HG02973 (cell line): ENCODE measurements at regions not wholly inside any gene's neighbourhood (a gene's known extent, or its start where the extent isn't known, plus 50 kb on each side); places are given as distances from the start of the nearest gene placed in this dataset.

Experiments
- ATAC-seq: cut with Tn5 transposase; IDR thresholded peaks from one replicate; pipeline ENCODE4 v1.9.1; 2021; ENCODE audit warnings: moderate library complexity; ENCODE audit not compliant: unreplicated experiment

DNA sequence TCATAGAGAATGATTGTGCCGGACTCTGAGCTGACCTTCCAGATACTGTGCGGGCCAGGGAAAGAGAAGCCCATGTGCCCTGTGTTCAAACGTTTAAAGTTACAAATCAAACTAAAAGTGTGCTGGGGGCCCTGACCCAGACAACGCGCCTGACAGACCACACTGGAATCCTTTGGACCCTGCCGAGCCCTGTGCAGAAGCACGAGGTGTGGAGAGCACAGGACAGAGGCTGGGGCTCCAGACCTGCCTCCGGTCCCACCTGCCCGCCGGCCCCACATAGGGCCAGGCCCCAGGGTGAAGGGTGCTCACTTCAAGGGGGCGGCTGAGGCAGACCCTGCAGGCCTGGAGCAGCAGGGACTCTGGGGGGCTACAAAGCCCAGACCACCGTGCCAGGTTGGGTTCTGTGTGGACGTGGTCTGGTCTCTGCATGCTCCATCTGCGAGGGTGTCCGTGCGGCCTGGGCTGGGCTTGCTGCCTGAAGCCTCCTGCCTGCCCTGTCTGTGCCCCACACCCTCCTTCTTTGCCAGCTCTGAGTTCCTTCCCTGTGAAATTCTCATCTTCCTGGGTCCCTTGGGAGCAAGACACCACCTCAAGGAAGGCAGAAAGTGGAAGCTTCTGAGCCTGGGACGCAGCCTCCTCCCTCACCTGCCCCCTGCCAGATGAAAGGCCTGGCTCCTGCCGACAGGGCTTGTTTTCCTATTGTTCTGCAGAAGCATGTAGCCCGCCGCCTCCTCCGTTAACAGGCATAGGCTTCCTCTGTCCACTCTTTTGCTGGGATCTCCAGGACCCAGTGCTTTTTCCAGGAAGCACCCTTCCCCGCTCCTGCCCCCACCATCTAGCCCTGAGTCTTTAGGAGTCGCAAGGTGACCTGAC lies 186.2 kb downstream of the ERMARD start:
- ATAC-seq: no peak

DNA sequence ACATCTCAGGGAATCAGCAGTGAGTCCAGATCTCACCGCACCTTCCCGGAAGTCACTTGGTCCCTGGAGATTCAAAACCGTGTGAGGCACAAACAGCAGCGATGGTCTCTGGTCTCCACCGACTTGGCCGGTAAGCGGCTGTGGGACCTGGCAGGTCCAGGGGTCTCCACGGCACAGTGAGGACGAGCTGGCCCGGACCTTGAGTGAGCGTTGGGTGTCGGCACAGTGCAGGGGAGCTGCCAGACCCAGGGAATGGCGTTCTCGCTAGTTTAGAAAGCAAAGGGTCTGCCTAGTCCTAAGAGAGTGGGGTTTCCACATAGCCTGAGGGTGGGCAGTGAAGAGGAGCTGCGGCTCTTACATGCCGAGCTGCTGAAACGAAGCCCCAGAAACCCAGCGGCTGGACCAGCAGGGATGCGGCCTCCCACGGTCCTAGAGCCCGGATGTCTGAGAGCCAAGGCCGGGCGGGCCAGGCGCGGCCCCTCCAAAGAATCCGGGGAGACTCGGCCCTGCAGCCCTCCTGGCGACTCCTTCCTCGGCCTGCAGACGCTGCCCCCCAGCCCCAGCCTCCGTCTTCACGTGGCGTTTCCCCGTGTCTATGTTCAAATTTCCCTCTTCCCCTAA lies 185.0 kb downstream of the ERMARD start:
- ATAC-seq: no peak

DNA sequence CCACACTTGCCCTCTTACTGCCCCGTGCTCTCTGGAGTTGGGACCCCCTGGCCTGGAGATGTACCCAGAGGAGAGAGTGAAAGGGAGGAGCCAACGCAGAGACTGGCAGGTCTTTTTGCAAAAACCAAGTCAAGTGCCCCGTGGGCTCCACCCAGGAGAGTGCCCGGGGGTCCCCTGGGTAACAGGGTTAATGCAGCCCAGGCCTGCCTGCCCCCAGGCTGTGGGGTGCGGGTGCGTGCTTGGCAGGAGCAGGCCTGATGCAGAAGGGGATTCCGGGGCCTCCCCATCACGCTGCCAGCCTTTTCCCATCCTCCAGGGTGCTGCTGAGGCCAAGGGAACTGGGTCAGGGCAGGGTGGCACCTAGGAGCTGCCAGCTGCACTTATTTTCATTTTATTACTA lies 184.4 kb downstream of the ERMARD start:
- no peak for ATAC-seq

DNA sequence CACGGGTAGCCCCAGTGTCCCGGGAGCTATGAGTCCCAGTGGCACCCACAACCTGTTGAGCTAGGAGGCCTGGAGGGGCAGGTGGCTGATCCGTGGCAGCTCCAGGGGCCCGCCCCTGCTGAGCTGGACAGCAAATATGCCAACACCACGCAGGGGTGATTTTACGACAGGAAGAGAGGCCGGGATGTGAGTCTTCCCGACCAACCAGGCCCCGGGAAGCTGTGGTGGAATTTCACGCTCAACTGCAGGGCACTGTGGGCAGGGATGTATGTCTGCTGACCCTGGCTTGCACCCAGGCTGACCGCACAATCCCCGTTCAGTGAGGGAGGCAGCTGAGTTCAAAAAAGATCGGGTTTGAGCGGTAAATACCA lies 183.9 kb downstream of the ERMARD start:
- ATAC-seq: no peak

DNA sequence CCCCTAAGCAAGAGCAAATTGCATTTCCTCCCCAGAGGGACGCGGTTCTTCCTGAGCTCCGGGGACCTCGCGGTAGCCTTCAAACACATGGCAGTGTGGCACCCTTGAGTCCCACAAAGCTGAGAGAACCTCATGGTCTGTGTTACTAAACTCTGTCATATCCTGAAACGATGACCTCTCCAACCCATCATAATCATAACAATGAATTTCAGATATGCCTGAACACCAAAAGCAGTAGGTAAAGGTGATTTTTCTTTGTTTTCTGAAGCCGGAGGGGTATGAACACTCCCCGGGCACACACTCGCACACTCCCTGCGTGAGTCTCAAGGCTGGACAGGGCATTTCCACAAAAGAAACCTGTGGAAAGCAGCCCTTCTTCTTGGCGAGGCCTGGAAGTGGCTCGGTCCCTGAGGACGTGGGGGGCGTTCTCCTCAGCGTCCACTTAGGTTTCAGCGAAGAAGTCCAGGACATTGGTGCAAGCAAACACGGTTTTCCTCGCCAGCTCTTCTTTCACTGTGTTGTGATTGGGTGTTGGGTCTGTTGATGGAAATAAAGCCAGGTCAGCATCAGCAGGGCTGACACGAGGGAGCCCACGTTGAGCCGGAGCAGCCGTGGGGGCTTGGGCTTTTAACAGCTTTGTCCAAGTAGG lies 183.4 kb downstream of the ERMARD start:
- ATAC-seq: no peak

DNA sequence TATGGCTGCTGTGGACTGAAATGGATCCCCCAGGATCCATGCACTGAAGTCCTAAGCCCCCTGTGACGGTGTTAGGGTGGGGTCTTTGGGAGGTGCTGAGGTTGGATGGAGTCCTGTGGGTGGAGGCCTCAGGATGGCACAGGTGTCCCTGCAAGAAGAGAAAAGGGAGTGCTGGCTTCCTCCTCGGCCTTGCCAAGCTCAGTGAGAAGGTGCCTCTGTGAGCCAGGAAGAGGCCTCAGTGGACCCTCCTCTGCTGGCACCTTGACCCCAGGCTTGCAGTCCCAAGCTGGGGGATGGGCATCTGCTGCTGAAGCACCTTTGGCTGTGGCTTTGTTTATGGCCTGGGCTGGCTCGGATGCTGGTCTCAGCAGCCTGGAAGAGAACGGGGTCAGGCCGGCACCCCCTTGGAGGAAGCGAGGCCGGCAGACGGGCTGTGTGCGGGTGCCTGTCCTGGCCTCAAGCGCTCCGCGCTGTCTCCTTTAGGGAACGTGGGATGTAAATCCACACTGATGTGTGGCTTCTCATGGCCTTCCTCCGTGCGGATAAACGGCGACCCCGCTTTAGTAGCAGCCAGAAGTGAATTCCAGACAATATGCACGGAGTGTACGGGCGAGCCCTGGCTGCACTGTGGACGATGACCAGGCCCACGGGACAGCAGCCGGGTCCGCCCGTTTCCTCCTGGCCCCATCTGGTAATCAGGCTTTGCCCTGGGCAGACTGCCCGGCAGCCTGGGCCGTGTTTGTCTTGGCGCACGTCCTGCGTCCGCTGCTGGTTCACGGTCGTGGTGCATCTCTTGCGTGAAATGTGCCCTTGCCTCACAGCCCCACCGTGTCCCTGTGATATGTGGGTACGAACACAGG lies 182.6 kb downstream of the ERMARD start:
- ATAC-seq: no peak

DNA sequence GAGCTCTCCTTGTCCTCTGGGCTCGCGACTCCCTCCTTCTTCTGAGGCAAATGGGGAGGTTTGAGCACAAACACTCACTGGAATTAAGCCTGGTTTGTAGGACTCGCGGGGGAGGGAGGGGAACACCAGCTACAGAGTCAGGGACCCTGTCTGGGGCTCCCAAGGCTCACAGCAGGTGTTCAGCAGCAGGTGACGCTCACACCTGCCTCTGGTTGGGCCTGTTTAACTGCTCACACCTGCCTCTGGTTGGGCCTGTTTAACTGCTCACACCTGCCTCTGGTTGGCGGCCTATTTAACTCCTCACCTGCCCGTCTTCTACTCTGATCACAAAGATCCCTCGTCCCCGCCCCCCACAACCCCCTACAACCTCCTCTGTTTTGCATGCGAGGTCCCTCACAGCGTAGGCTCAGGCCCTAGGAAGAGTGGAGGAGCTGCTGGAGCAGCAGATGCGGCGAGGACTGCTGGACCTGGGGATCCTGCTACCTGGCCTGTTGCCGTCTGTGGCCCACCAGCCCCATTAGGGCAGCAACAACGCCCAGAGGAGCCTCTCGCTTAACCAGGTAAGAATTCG lies 181.9 kb downstream of the ERMARD start:
- ATAC-seq: no peak

DNA sequence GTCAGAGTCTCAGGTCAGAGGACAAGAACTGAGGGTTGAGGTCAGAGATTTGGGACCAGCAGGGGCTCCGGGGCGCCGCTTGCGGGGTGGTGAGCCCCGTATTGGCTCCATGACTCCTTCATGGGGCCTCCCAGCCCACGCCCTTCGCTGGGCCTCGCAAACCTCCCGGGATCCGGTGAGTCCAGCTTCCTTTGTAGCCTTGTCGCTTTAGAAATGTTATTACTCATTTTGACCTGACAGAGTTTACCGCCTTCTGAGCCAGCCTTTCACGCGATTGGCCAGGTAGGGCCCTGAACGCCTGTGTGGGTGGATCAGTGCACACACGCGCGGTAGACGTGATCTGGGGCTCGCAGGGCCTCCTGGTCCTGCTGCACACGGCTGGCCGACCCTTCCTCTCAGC lies 181.1 kb downstream of the ERMARD start:
- ATAC-seq: no peak

DNA sequence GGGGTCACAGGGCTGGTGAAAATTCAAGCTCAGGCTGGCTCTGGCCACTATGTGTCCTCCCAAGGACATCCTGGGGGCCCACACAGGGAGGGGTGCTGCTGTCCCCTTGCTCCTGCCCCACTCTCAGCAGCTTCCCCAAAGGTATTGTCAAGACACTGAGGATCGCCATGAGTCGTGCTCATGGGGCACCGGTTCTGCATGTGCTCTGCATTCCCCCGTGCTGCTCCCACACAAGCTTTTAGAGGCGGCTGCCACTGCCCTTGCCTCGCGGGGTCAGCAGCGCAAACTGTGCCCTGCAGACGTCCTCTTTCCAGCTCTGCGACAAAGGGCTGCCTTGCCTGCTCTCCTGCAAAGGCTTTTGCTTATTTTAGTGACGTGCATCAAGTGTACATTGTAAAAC lies 179.8 kb downstream of the ERMARD start:
- ATAC-seq: no peak

DNA sequence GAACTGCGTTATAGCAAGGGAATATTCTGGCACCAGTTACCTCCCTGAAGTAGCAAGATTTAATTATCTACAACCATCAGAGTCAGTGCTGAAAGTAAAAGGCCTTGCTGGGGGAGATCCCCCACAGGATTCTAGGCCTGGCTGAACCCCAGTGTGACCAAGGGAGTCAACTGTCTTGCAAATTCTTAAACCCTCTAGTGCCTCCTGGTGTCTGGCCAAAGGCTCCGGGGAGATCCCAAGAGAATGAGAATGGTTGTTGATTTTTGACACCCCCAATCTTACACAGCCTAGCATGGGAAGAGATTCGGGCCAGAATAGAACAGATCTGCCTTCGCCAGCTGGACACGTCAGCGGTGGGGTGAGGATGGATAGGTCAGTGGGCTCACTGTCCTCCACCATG lies 179.4 kb downstream of the ERMARD start:
- ATAC-seq: no peak

DNA sequence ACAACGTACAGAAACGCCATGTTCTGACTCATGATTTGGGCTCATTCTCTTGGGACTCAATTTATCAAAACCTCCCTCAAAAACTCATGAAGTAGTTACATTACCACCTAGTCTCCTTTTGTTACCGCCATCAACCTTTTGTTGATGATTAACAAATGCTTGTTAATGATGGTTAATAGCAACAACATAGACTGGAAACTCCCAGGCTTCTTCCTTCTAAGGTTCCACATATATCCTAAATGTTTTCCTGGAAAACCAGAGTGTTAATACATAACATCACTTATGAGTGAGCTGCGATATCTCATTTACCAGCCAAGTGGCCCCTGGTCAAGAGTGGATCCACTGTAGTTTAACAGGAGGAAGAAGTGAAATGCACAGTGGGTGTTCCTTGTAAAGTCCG lies 176.3 kb downstream of the ERMARD start:
- ATAC-seq: no peak

DNA sequence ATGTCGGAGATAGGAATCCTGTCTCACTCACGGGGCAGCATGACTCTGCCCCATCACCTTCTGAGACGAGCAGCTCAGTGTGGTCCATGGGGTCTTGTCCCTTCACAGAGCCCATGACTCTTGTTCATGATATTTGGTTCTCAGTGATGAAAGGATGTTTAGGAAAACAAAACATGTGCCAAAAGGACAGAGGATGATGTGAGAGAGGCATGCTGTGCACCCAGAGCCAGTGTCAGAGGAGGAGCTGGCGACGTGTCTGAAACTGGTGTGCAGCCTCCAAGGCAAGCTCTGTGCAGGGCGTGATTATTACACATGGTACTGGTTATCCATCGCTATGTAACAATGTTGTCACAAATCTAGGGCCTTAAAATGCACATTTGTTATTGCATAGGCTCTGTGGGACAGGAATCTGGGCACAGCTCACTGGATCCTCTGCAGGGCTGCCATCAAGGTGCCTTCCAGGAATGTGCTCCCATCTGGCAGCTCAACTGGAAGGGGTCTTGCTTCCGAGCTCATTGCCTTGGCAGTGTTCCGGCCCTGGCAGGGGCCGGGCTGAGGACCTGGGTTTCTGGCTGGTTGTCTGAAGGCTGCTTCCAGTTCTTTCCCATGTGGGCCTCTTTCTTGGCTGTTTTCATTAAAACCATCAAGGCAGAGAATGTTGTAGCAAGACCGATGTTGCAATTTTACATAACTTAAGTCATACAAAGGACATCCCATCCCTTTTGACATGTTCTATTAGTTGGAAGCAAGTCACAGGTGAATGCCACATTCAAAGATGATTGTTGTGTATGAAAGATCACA lies 175.4 kb downstream of the ERMARD start:
- no peak for ATAC-seq

DNA sequence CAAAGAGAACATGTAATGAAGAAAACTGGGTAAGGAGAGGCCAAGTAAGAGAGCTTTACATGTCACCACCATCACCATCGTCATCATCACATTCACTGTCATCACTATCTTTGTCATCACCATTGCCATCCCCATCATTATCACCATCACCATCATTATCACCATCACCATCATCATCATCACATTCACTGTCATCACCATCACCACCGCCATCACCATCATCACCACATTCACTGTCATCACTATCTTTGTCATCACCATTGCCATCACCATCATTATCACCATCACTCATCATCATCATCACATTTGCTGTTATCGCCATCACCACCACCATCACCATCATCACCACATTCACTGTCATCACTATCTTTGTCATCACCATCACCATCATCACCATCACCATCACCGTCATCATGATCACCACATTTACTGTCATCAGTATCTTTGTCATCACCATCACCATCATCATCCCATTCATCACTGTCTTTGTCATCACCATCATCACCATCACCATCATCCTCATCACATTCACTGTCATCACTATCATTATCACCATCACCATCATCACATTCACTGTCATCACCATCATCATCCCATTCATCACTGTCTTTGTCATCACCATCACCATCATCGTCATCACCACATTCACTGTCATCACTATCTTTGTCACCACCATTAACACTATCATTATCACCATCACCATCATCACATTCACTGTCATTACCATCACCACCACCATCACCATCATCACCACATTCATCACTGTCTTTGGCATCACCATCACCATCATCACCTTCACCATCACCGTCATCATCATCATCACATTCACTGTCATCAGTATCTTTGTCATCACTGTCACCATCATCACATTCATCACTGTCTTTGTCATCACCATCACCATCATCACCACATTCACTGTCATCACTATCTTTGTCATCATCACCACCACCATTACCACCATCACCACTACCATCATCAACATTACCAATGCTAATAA lies 172.3 kb downstream of the ERMARD start:
- ATAC-seq: no peak

DNA sequence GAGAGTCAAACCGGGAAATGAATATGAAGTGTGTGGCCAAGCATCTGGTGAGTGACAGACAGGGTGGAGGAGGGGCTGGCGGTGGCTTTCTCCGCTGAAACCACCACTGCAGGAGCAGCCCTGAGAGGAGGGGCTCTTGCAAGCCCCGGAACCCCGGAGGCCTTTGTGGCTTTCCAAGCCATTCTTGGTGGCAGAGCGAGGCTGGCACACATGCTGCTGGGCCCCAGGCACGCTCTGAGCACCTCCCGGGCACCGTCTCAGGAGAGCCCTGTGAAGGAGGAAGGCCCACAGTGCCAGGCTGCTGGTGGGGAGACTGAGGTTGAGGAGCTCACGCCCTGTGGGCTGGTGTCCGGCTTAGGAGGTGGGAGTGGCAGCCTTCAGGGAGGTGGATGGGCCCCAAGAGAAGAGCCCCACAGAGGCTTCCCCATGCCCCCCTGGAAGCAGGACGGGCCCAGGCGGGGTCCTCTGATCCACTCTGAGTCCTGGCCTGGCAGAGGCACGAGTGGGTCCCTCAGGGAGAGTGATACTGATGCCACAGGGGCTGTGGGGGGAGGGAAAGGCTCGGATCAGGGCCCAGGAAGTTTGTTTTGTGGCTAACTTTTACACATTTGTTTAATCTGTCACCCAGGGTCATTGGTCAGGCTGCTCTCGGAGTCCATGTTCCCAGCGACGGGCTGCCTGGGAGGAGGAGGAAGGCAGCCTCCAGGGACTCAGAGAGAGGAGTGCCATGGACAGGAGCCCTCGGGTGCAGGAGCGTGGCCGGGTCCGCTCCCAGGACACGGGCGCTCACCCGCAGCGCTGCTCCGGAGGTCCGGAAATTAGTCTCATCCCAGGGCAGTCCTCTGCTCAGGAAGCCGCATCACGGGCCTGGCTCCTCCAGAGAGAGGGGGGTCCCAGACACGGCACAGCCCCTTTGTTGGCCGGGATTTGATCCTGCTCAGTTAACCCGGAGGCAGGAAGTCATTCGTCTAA lies 170.7 kb downstream of the ERMARD start:
- ATAC-seq: no peak

DNA sequence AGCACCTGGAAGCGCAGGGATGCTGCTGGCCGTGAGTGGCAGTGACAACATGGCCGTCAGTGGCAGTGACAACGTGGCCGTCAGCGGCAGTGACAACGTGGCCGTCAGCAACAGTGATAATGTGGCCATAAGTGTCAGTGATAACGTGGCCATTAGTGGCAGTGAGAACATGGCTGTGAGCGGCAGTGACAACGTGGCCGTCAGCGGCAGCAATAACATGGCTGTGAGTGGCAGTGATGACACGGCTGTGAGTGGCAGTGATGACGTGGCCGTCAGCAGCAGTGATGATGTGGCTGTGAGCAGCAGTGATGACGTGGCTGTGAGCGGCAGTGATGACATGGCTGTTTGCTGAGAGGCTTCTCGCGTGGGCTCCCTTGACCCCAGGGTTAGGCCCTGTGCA lies 169.8 kb downstream of the ERMARD start:
- ATAC-seq: no peak

DNA sequence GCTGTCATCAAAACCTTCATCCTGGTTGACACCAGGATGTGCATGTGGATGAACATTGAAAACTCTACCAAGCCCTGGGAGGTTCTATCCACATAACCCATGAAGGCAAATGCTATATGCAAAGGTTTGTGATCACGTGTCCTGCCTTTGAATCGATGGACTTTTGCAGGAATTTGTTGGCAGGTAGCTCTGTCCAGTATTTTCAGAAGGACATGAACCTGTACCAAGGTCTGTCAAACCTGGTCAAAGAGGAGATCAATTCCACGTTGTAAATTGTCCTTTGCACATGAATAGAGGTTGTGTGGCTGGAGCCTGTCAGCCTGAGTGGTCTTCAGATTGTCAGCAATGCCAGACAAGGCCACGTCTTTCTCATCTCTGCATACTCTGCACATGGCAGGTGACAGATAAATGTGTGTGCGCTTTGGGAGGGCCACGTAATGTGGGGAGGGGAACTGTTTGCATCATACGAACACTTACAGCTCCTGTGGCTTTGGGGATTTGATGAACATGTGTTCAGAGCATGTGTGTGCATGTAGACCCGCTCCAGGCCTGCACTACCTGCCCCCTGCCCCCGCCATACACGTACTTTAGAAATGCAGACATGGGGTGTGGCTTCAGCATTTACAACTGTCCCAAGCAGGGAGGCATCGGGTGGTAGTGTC lies 169.1 kb downstream of the ERMARD start:
- ATAC-seq: no peak

DNA sequence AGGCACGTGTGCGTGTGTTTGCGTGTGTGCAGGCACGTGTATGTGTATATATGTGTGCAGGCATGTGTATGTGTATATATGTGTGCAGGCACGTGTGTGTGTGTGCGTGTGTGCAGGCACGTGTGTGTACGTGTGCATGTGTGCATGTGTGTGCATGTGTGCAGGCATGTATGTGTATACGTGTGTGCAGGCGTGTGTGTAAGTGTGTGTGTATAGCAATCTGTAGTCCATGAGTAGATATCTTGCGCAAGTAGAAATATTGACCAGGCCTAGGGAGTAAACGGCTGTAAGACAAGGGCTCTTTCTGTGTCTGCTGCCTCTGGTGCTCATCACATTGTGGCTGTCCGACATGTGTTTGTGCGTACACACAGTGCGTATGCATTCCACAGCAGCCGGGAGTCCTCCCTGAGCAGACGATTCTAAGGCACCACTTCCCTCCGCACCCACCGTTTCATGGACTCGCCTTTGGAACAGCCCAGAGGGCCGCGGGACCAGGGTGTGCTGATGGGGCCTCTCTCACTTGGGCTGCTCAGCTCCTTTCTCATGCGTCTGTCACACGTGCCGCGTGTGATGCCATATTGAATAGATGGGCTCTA lies 167.6 kb downstream of the ERMARD start:
- ATAC-seq: no peak
